HCT116 (cell line): ENCODE measurements at regions not wholly inside any gene's neighbourhood (a gene's known extent, or its start where the extent isn't known, plus 50 kb on each side); places are given as distances from the start of the nearest gene placed in this dataset.

Experiments used
- ATAC-seq: fragments of 200-7000 bp; cut with Tn5 transposase; 2 replicates; pipeline ENCODE4 v1.9.1; 2020; ENCODE audit warnings: mild to moderate bottlenecking, moderate library complexity
- BruUV-seq: library from RNA; stranded (reverse); fragments of 400-500 nt; replicated peaks from 2 replicates; lab custom pipeline; 2021; lab: Mats Ljungman, UMichigan
- CTCF ChIA-PET: fragments of 300-600 bp; sonication (Branson Sonifier 250); formaldehyde crosslinking; loops from one replicate; lab custom pipeline; 2021; ENCODE audit warnings: antibody characterized with exemption; lab: Charles Lee
- POLR2A ChIA-PET: fragments of 300-600, 350-600 bp; sonication (Branson Sonifier 250); formaldehyde crosslinking; loops from one replicate; lab custom pipeline; 2021; ENCODE audit warnings: antibody characterized with exemption; lab: Charles Lee
- RAD21 ChIA-PET, 2 experiments: fragments of 300-600 bp; sonication (Branson Sonifier 250); formaldehyde crosslinking; loops; one replicate each; lab custom pipeline; 2023; ENCODE audit warnings: low total read pairs in 2 of 2; ENCODE audit not compliant: uncharacterized antibody in 2 of 2, unreplicated experiment in 2 of 2, low non-redundant PET in 1 of 2; lab: Charles Lee
- DNase-seq: peaks from one replicate; pipeline ENCODE4 v3.0.0-alpha.2; 2010; ENCODE audit warnings: low read depth, low spot score
- H2AFZ ChIP-seq: fragments of 200-600 bp; shearing (Covaris generic), sonication (generic); 2 replicates; pipeline ENCODE4 v1.6.1; 2017; ENCODE audit warnings: low read depth, mixed run types, mixed read lengths, antibody characterized with exemption, low read length; ENCODE audit not compliant: poor library complexity, severe bottlenecking
- H3K27ac ChIP-seq: 2 replicates; pipeline ENCODE4 v1.5.1; 2012; ENCODE audit warnings: low read depth, low read length
- H3K27me3 ChIP-seq: fragments of 200-600 bp; sonication (generic); 2 replicates; pipeline ENCODE4 v1.6.1; 2016; ENCODE audit warnings: mixed run types, low read length, mixed read lengths; ENCODE audit not compliant: insufficient read depth
- H3K36me3 ChIP-seq, 2 experiments: fragments of 200-500 bp in 1 of 2; fragments of 200-600 bp in 1 of 2; sonication (Bioruptor generic) in 1 of 2; sonication (generic) in 1 of 2; 2 replicates each; pipeline versions ENCODE4 v1.5.1 to v1.6.1; 2014 to 2016; ENCODE audit warnings: low read length in 2 of 2, inconsistent platforms in 1 of 2, mixed read lengths in 1 of 2, mixed run types in 1 of 2; ENCODE audit not compliant: insufficient read depth in 2 of 2, control insufficient read depth in 1 of 2
- H3K4me1 ChIP-seq, 2 experiments: fragments of 200-600 bp in 1 of 2; sonication (generic) in 1 of 2; 2 replicates each; pipeline versions ENCODE4 v1.5.1 to v1.6.1; 2012 to 2017; ENCODE audit warnings: low read length in 2 of 2, inconsistent platforms in 1 of 2, mild to moderate bottlenecking in 1 of 2, mixed read lengths in 1 of 2, mixed run types in 1 of 2, moderate library complexity in 1 of 2; ENCODE audit not compliant: insufficient read depth in 2 of 2, control insufficient read depth in 1 of 2
- H3K4me2 ChIP-seq: fragments of 200-600 bp; sonication (generic); 2 replicates; pipeline ENCODE4 v1.6.1; 2017; ENCODE audit warnings: mixed run types, low read length, mixed read lengths
- H3K4me3 ChIP-seq, 2 experiments: fragments of 200-600 bp in 1 of 2; sonication (generic) in 1 of 2; replicated peaks in 1 of 2; 2 replicates each; pipeline ENCODE4 v1.5.1; 2011 to 2016; ENCODE audit warnings: low read length in 2 of 2, control low read depth in 1 of 2, low read depth in 1 of 2, mild to moderate bottlenecking in 1 of 2, mixed read lengths in 1 of 2, mixed run types in 1 of 2
- H3K79me2 ChIP-seq: fragments of 200-600 bp; sonication (generic); 2 replicates; pipeline ENCODE4 v1.6.1; 2017; ENCODE audit warnings: mild to moderate bottlenecking, mixed run types, low read length, moderate library complexity, mixed read lengths; ENCODE audit not compliant: insufficient read depth
- H3K9ac ChIP-seq: fragments of 200-600 bp; sonication (generic); 2 replicates; pipeline ENCODE4 v1.6.1; 2016; ENCODE audit warnings: low read length, mixed read lengths
- H3K9me2 ChIP-seq: fragments of 200-600 bp; sonication (generic), shearing (Covaris generic); 2 replicates; pipeline ENCODE4 v1.6.1; 2017; ENCODE audit warnings: mixed run types, mild to moderate bottlenecking, moderate library complexity; ENCODE audit not compliant: insufficient read depth
- H3K9me3 ChIP-seq, 2 experiments: fragments of 200-500 bp in 1 of 2; fragments of 200-600 bp in 1 of 2; sonication (Bioruptor generic) in 1 of 2; sonication (generic) in 1 of 2; 2 replicates each; pipeline ENCODE4 v1.6.1; 2014 to 2017; ENCODE audit warnings: low read length in 2 of 2, mixed read lengths in 2 of 2, inconsistent platforms in 1 of 2, low read depth in 1 of 2, mild to moderate bottlenecking in 1 of 2, mixed run types in 1 of 2, moderate library complexity in 1 of 2; ENCODE audit not compliant: control insufficient read depth in 1 of 2, insufficient read depth in 1 of 2
- H4K20me1 ChIP-seq: fragments of 200-600 bp; sonication (generic), shearing (Covaris generic); 2 replicates; pipeline ENCODE4 v1.6.1; 2017; ENCODE audit warnings: mixed run types, mild to moderate bottlenecking, moderate library complexity; ENCODE audit not compliant: insufficient read depth
- ATF3 ChIP-seq: IDR thresholded peaks from 2 replicates; pipeline ENCODE4 v1.6.1; 2012
- EGR1 ChIP-seq: IDR thresholded peaks from 2 replicates; pipeline ENCODE4 v1.6.1; 2012; ENCODE audit warnings: low read depth
- ELF1 ChIP-seq: IDR thresholded peaks from 2 replicates; pipeline ENCODE4 v1.6.1; 2012; ENCODE audit warnings: low read depth, borderline replicate concordance
- POLR2A ChIP-seq: IDR thresholded peaks from 2 replicates; pipeline ENCODE4 v1.7.0; 2011; ENCODE audit warnings: borderline replicate concordance; ENCODE audit not compliant: insufficient read depth, insufficient read length; ENCODE audit errors: extremely low read depth
- RAD21 ChIP-seq: IDR thresholded peaks from 2 replicates; pipeline ENCODE4 v1.6.1; 2012; ENCODE audit warnings: low read depth, mild to moderate bottlenecking
- TCF7L2 ChIP-seq: IDR thresholded peaks from 2 replicates; pipeline ENCODE4 v1.7.0; 2011; ENCODE audit warnings: borderline replicate concordance, inconsistent platforms; ENCODE audit not compliant: insufficient read depth, insufficient read length; ENCODE audit errors: extremely low read depth
- intact Hi-C: fragments of 100-400 bp; cut with micrococcal nuclease; formaldehyde crosslinking; loops from 2 replicates; pipeline ENCODE4 v1.10.0; 2022

GRCh38 chr5:101955891-101956290, 340.2 kb downstream of the SLCO4C1 start:
- RAD21 ChIA-PET, result no interaction called here
- BruUV-seq, result no TSS peak
- no peaks in the 10 kb centered on the region for H3K79me2 ChIP-seq

GRCh38 chr5:101950019-101950418, 346.1 kb downstream of the SLCO4C1 start:
- ATAC-seq, result no peak
- Histone ChIP-seq H2AFZ (no peak overlapping the region), H3K27ac (no peak overlapping the region), H3K9me3 (no peaks in the 10 kb centered on the region), H3K27me3 (no peaks in the 10 kb centered on the region), H3K4me1 (no peaks in the 10 kb centered on the region), H3K4me2 (no peak overlapping the region), H4K20me1 (no peaks in the 10 kb centered on the region), H3K9me2 (no peaks in the 10 kb centered on the region), H3K79me2 (no peaks in the 10 kb centered on the region), H3K4me3 (no peak overlapping the region), H3K9ac (no peak overlapping the region), H3K36me3 (no peaks in the 10 kb centered on the region)
- BruUV-seq, result no TSS peak
- intact Hi-C loops, result no loop called here
- CTCF ChIA-PET, result no interaction called here
- POLR2A ChIA-PET, result no interaction called here
- TF ChIP-seq ELF1 (no peak), EGR1 (no peak), TCF7L2 (no peak), POLR2A (no peak)
- DNase-seq, result no peak
- RAD21 ChIA-PET, result no interaction called here

More at GRCh38 chr5:101955891-101956290, 340.2 kb downstream of the SLCO4C1 start:
- H4K20me1 ChIP-seq, result no peaks in the 10 kb centered on the region
- ATAC-seq, result no peak
- intact Hi-C loops, result no loop called here
- H3K9me2 ChIP-seq, result no peaks in the 10 kb centered on the region
- no peak overlapping the region for H3K4me2 ChIP-seq
- no peak overlapping the region for H3K9ac ChIP-seq
- no peak overlapping the region for H3K27ac ChIP-seq
- no peak overlapping the region for H3K4me3 ChIP-seq
- H3K27me3 ChIP-seq, result no peaks in the 10 kb centered on the region
- POLR2A ChIA-PET, result no interaction called here
- CTCF ChIA-PET, result no interaction called here
- no peak overlapping the region for H2AFZ ChIP-seq
- TF ChIP-seq ATF3 (no peak), RAD21 (no peak)
- H3K9me3 ChIP-seq, result no peaks in the 10 kb centered on the region
- no peaks in the 10 kb centered on the region for H3K4me1 ChIP-seq
- no peaks in the 10 kb centered on the region for H3K36me3 ChIP-seq
- DNase-seq, result no peak
